RWPE1 (cell line): ENCODE measurements at regions not wholly inside any gene's neighbourhood (a gene's known extent, or its start where the extent isn't known, plus 50 kb on each side); places are given as distances from the start of the nearest gene placed in this dataset.
A peak's percentile ranks its signal among the peaks of the same experiment; 100 is the strongest.
"Not testable (repeated sequence)": the region's sequence is repeated elsewhere in the genome, so short reads cannot be mapped to it uniquely, and the experiment has no call there.

Experiments used
- CTCF ChIA-PET: fragments of 350-600 bp; sonication (Branson Sonifier 250); formaldehyde crosslinking; extraction: SDS; loops from one replicate; lab custom pipeline; 2021; lab: Yijun Ruan, JAX
- POLR2A ChIA-PET: fragments of 400-600 bp; formaldehyde crosslinking; extraction: SDS; loops from one replicate; lab custom pipeline; 2020; ENCODE audit warnings: antibody characterized with exemption; ENCODE audit not compliant: low non-redundant PET; lab: Yijun Ruan, JAX
- DNase-seq: peaks from one replicate; pipeline ENCODE4 v3.0.0; 2012; ENCODE audit warnings: low spot score
- H3K27ac ChIP-seq: fragments of 450-650 bp; 2 replicates; pipeline ENCODE4 v1.5.1; 2017
- CTCF ChIP-seq: fragments of 450-650 bp; conservative IDR thresholded peaks from 2 replicates; pipeline ENCODE4 v1.5.1; 2017; ENCODE audit warnings: low read depth, mild to moderate bottlenecking

- peak overlapping the region; percentile 46 for H3K27ac ChIP-seq
- POLR2A ChIA-PET: no interaction called here
- peak; percentile 82 for DNase-seq
- TF ChIP-seq CTCF: no peak
- CTCF ChIA-PET: no interaction called here
These were observed 83.3 kb upstream of the ID2 start for GRCh38 chr2:8598295-8599165.

- POLR2A ChIA-PET: no interaction called here
- no peak overlapping the region for H3K27ac ChIP-seq
- CTCF ChIA-PET: no interaction called here
- DNase-seq: no peak
- no peak for TF ChIP-seq CTCF
These were observed 82.2 kb upstream of the ID2 start for GRCh38 chr2:8599421-8600242.

- DNase-seq: no peak
- POLR2A ChIA-PET: no interaction called here
- CTCF ChIA-PET: no interaction called here
- no peak overlapping the region for H3K27ac ChIP-seq
- TF ChIP-seq CTCF: no peak
These were observed 81.4 kb upstream of the ID2 start for GRCh38 chr2:8600456-8600855.

- DNase-seq: no peak
- TF ChIP-seq CTCF: no peak
- POLR2A ChIA-PET: no interaction called here
- no peak overlapping the region for H3K27ac ChIP-seq
- CTCF ChIA-PET: no interaction called here
These were observed 79.0 kb upstream of the ID2 start for GRCh38 chr2:8602809-8603208.

- POLR2A ChIA-PET, DNase-seq, H3K27ac ChIP-seq, CTCF ChIA-PET: not testable (repeated sequence)
These were observed 78.5 kb upstream of the ID2 start for GRCh38 chr2:8603356-8603755.

- DNase-seq: no peak
- CTCF ChIA-PET: no interaction called here
- POLR2A ChIA-PET: no interaction called here
- H3K27ac ChIP-seq: no peak overlapping the region
- no peak for TF ChIP-seq CTCF
These were observed 77.6 kb upstream of the ID2 start for GRCh38 chr2:8604262-8604661.
